ENCODE measurements at regions not wholly inside any gene's neighbourhood (a gene's known extent, or its start where the extent isn't known, plus 50 kb on each side); places are given as distances from the start of the nearest gene placed in this dataset.
"Not testable (repeated sequence)": the region's sequence is repeated elsewhere in the genome, so short reads cannot be mapped to it uniquely, and the experiment has no call there.

DNA sequence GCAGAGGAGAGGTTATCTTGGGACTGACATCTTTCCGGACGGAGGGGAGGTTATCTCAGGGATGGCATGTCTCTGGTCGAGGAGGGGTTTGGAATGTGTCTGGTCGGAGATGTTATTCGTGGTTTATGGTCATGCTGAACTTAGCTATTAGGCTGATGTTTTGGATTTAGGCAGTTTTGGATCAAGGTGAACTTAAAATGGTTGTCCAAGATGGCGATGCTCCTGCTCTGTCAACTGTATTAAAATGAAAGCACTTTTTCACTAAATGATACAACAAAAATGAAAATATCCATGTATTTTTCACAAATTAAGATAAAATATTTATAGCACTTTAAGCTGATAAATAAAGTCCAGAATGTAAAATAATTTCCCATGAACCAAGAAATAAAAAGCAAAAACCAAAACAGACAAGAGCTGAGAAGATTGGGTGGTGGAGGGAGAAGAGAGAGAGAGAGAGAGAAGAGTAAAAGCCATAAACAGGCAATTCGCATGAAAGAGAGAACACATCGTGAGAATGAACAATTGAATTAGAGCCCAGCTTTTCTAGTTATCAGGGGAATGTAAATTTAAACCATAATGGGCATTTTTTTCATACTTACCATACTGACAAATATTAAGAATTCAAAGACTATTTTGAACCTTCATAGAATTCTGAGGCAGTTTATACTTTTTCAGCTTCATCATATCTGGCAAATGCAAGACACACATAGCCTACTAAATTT is 2236.0 kb upstream of the AGA start:
- H3K4me3 ChIP-seq (ENCODE audit: low read depth, low read length) = no peak overlapping the region
- TF ChIP-seq, protein P1, sequence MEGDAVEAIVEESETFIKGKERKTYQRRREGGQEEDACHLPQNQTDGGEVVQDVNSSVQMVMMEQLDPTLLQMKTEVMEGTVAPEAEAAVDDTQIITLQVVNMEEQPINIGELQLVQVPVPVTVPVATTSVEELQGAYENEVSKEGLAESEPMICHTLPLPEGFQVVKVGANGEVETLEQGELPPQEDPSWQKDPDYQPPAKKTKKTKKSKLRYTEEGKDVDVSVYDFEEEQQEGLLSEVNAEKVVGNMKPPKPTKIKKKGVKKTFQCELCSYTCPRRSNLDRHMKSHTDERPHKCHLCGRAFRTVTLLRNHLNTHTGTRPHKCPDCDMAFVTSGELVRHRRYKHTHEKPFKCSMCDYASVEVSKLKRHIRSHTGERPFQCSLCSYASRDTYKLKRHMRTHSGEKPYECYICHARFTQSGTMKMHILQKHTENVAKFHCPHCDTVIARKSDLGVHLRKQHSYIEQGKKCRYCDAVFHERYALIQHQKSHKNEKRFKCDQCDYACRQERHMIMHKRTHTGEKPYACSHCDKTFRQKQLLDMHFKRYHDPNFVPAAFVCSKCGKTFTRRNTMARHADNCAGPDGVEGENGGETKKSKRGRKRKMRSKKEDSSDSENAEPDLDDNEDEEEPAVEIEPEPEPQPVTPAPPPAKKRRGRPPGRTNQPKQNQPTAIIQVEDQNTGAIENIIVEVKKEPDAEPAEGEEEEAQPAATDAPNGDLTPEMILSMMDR (IDR thresholded peaks at IDR 0.05; ENCODE audit: low read depth, low read length, missing control alignments) = no peak
- DNase-seq (ENCODE audit: low read depth) = no peak
- in situ Hi-C loops (cut with HindIII; ENCODE audit: low sequenced_read_pairs) = no loop called here

DNA sequence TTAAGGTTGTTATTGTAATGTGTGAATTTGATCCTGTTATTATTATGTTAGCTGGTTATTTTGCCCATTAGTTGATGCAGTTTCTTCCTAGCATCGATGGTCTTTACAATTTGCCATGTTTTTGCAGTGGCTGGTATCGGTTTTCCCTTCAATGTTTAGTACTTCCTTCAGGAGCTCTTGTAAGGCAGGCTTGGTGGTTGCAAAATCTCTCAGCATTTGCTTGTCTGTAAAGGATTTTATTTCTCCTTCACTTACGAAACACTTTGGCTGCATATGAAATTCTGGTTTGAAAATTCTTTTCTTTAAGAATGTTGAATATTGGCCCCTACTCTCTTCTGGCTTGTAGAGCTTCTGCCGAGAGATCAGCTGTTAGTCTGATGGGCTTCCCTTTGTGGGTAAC is 2241.4 kb upstream of the AGA start:
- in situ Hi-C loops (cut with HindIII; ENCODE audit: low sequenced_read_pairs); DNase-seq (ENCODE audit: low read depth); H3K4me3 ChIP-seq (ENCODE audit: low read depth, low read length): not testable (repeated sequence)

DNA sequence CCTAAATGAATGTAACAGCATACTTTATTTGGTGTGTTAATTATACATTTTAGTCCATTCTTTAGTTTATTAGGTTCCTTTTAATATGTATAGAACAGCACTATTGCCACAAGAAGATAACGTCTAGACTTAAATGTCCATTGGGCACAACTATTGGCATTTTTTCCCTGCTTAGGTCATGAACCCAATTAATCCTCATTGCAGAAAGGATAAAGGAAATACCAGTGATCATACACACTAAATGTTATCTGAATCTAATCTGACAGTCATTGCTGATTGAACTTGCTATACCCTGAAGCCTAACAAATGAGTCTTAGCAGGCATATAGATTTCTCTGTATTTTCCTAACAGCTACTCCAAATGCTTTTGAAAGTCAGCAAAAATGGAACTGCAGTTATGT is 2250.0 kb upstream of the AGA start:
- in situ Hi-C loops (cut with HindIII; ENCODE audit: low sequenced_read_pairs) = no loop called here
- TF ChIP-seq, protein P1 (IDR thresholded peaks at IDR 0.05; ENCODE audit: low read depth, low read length, missing control alignments) = no peak
- no peak for DNase-seq (ENCODE audit: low read depth)
- H3K4me3 ChIP-seq (ENCODE audit: low read depth, low read length) = no peak overlapping the region

DNA sequence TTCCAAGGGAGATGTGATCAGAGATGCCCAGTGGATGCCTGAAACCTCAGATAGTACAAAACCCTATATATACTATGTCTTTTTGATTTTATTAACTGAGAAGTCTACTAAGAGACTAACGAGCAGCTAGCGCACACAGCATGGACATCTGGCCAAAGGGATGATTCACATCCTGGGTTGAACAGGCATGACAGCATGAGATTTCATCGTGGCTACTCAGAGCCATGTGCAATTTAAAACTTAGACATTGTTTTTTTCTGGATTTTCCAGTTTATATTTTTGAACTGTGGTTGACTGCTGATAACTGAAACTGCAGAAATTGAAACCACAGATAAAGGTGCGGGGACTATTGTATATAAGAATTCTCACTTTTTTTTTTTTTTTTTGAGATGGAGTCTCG is 2252.9 kb upstream of the AGA start:
- DNase-seq (ENCODE audit: low read depth) = peak; percentile 70
- H3K4me3 ChIP-seq (ENCODE audit: low read depth, low read length) = no peak overlapping the region
- TF ChIP-seq, protein P1 (IDR thresholded peaks at IDR 0.05; ENCODE audit: low read depth, low read length, missing control alignments) = no peak
- in situ Hi-C loops (cut with HindIII; ENCODE audit: low sequenced_read_pairs) = no loop called here

DNA sequence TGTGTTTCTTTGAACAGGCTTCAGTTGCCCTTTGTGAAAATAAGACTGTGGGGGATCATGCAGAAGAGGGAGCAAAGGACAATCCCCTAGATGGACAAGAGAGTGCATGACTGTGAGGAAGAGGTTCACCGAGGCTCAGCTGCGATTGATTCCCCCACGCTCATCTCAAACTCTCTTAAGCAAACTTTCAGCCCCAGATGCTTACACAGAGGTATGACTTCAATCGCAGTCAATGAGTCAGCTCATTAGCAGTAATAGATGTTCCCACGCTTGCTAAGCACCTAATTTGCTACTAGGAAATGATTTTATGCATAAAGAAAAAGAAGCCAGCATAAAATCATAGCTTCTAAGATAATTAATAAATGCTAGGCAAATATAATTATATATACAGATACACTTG is 2256.1 kb upstream of the AGA start:
- in situ Hi-C loops (cut with HindIII; ENCODE audit: low sequenced_read_pairs) = no loop called here
- DNase-seq (ENCODE audit: low read depth) = no peak
- no peak overlapping the region for H3K4me3 ChIP-seq (ENCODE audit: low read depth, low read length)
- TF ChIP-seq, protein P1 (IDR thresholded peaks at IDR 0.05; ENCODE audit: low read depth, low read length, missing control alignments) = no peak

DNA sequence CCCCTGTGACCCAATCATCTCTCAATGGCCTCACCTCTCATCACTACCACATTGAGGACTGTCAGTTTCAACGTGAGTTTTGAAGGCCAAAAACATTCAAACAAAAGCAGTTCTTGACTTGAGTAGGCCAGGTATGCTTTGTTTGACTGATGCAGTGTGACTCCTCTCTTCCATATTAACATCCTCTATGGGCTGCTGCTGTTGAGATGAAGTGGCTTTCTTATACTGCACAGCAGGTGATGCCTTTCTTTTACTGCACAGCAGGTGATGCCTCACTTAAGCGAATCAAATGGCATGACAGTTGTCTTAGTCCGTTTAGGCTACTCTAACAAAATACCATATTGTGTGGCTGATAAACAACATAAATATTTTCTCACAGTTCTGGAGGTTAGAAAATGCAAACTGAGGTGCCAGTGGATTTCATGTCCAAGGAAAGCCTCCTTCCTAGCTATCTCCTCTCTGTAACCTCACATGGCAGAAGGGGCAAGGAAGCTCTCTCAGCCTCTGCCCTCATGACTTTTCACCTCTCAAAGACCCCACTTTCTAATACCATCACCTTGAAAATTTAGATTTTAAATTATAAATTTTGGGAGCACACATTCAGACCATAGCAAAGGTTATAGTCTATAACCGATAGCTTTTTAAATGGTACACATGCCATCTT is 2267.9 kb upstream of the AGA start:
- in situ Hi-C loops (cut with HindIII; ENCODE audit: low sequenced_read_pairs) = no loop called here
- TF ChIP-seq, protein P1 (IDR thresholded peaks at IDR 0.05; ENCODE audit: low read depth, low read length, missing control alignments) = no peak
- DNase-seq (ENCODE audit: low read depth) = no peak
- no peak overlapping the region for H3K4me3 ChIP-seq (ENCODE audit: low read depth, low read length)

DNA sequence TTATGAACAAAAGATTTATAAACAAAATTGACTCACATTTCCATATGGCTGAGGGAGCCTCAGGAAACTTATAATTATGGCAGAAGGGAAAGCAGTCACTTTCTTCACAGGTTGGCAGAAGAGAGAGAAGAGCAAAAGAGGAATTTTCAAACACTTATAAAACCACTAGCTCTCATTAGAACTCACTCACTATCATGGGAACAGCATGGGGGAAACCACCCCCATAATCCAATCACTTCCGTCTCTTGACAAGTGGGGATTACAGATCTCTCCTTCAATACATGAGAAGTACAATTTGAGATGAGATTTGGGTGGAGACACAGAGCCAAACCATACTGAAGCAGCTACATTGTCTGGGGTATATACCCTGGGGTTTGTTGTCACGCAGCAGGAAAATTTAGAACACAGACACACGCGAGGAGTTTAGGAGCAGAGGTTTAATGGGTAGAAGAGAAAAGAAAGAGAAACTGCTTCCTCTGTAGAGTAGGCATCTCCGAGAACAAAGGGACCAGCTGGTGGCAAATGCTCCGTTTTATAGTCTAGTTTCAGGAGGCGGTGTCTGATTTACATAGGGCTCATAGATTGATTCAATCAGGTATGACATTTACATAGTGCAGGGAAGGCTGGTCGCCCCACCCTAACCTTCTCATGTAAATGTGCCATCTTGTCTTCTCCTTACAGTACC is 2277.7 kb upstream of the AGA start:
- in situ Hi-C loops (cut with HindIII; ENCODE audit: low sequenced_read_pairs) = no loop called here
- DNase-seq (ENCODE audit: low read depth) = no peak
- TF ChIP-seq, protein P1 (IDR thresholded peaks at IDR 0.05; ENCODE audit: low read depth, low read length, missing control alignments) = no peak
- H3K4me3 ChIP-seq (ENCODE audit: low read depth, low read length) = no peak overlapping the region

DNA sequence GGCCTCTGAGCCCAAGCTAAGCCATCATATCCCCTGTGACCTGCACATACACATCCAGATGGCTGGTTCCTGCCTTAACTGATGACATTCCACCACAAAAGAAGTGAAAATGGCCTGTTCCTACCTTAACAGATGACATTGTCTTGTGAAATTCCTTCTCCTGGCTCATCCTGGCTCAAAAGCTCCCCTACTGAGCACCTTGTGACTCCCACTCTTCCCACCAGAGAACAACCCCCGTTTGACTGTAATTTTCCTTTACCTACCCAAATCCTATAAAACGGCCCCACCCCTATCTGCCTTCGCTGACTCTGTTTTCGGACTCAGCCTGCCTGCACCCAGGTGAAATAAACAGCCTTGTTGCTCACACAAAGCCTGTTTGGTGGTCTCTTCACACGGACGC is 2284.3 kb upstream of the AGA start:
- in situ Hi-C loops (cut with HindIII; ENCODE audit: low sequenced_read_pairs); DNase-seq (ENCODE audit: low read depth): not testable (repeated sequence)

More for the DNA sequence above, 2284.3 kb upstream of the AGA start:
- not testable (repeated sequence) for H3K4me3 ChIP-seq (ENCODE audit: low read depth, low read length)

All from astrocyte of the cerebellum (primary cell).